Body of pancreas (tissue), 4 donors: ENCODE measurements at regions not wholly inside any gene's neighbourhood (a gene's known extent, or its start where the extent isn't known, plus 50 kb on each side); places are given as distances from the start of the nearest gene placed in this dataset.

ENCODE experiments used
- POLR2A ChIP-seq, 3 donors: fragments of 450-650 bp; IDR thresholded peaks; one replicate each; pipeline ENCODE4 v1.6.1; 2016; ENCODE audit warnings: antibody characterized with exemption in 3 of 3, mild to moderate bottlenecking in 2 of 3
- TF ChIP-seq, protein P1 (sequence below), 7 experiments: fragments of 450-650 bp in 4 of 7; fragments of 200-600 bp in 3 of 7; sonication (generic) in 3 of 7; IDR thresholded peaks; one replicate each; pipeline ENCODE4 v1.5.1; 2016 to 2019; ENCODE audit warnings: antibody characterized with exemption in 7 of 7

DNA sequence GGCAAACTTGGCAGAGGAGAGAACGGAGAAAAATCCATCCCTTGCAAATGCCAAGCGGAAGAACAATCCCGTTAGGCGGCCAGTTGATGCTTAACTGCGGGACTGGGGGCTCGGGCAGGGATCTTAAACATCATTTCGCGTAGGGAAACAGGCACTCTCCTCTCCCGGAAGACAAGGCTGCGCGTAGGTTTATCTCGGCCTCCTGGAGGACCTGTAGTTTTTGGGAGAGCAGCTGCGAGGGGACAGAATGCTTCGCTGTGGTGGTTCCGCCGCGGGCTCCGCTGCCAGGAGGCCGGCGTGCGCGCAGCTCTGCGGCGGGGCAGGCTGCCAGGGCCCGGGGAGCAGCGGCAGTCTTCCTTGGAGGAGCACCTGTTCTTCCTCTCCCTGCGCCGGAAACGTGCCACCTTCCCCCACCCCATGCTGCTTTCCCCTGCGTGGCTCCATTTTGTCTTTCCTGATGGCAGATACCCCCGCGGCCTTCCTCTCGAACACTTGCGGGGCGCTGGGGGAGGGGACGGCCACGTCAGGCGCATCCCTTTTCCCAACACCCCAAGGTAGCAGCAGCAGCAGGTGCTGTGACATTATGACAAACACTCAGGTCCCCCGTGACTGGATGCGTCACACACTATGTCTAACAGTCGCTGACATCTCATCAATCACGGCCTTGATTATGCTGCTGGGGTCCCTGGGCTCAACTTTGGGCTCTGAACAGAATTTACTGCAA lies 230.7 kb upstream of the BTBD3 start:
- TF ChIP-seq, protein P1, sequence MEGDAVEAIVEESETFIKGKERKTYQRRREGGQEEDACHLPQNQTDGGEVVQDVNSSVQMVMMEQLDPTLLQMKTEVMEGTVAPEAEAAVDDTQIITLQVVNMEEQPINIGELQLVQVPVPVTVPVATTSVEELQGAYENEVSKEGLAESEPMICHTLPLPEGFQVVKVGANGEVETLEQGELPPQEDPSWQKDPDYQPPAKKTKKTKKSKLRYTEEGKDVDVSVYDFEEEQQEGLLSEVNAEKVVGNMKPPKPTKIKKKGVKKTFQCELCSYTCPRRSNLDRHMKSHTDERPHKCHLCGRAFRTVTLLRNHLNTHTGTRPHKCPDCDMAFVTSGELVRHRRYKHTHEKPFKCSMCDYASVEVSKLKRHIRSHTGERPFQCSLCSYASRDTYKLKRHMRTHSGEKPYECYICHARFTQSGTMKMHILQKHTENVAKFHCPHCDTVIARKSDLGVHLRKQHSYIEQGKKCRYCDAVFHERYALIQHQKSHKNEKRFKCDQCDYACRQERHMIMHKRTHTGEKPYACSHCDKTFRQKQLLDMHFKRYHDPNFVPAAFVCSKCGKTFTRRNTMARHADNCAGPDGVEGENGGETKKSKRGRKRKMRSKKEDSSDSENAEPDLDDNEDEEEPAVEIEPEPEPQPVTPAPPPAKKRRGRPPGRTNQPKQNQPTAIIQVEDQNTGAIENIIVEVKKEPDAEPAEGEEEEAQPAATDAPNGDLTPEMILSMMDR (IDR thresholded peaks at IDR 0.05) = no peak
- no peak for TF ChIP-seq POLR2A (IDR thresholded peaks at IDR 0.05)
